ENCODE measurements at regions not wholly inside any gene's neighbourhood (a gene's known extent, or its start where the extent isn't known, plus 50 kb on each side); places are given as distances from the start of the nearest gene placed in this dataset.

DNA sequence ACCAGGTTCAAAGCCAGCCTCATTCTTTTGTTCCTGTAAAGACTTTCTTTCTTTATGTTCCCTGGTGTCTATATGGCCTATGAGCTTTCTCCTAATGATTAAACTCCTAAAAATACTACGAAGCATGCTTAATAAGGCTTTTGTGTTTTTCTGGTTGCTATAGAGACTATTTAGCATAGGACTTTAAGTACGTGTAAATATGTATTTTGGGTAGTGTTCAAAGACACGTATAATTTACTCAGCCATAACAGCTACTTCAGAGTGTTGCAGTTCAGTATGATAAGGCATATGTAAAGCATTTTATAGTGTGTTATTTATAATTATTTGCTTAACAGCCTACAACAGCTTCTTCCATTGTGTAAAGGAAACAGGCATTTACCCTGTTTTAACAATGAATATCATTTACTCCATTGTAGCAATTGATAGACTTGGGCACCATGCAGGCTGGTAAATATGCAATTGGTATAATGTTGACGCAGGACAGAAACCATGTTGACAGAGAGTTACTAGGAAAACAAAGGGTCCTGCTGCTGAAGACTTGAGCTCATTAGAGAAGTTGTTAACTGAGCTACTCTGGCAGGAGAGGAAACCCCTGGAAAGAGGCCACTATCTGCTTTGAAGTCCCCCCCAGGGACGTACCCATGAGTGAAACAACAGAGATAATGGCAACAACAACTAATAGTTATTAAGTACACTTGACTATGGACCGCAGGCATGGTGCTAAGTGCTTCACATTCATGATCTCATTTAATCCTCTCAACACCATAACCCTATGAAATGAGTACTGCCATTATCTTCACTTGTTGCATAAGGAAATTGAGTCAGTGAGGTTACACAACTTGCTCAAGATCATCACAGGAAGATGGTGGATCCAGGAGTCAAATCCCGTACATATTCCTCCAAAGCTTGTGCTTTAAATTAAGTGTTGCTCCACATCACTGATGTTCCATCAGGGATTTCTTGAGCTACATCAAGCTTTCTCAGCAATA lies 342.2 kb upstream of the DYNLRB2 start:
- H3K9me3 ChIP-seq, result no peaks in the 10 kb centered on the region
- H3K4me3 ChIP-seq, result no peak overlapping the region
- no peaks in the 10 kb centered on the region for H3K27me3 ChIP-seq
- no peak for TF ChIP-seq CTCF (IDR thresholded peaks at IDR 0.05)
- no peak for TF ChIP-seq POLR2A (IDR thresholded peaks at IDR 0.05)
- no peak overlapping the region for H3K27ac ChIP-seq
- DNase-seq, result no peak
- H3K36me3 ChIP-seq, result no peaks in the 10 kb centered on the region
- H3K4me1 ChIP-seq, result no peaks in the 10 kb centered on the region

DNA sequence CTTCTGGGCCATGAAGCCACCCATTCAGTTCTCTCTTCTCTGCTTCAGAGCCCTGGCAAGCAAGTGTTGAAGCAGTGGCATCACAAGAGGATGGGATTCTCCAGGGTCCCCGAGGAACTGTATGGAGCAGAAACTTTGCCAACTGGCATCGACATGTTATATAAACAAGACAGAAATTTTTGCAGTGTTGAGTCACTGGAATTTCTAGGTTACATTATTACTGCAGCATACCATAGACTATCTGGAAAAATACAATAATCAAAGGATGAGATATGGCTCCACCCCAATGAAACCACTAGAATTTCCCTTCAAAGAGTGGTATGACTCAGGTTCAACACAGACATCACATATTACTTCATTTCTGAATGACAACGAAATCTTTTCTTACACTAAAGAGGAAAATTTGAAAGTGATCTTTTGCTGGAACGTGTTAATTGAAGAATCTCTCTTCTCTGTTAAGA lies 343.0 kb upstream of the DYNLRB2 start:
- DNase-seq, result no peak
- TF ChIP-seq POLR2A (IDR thresholded peaks at IDR 0.05) (no peak), CTCF (IDR thresholded peaks at IDR 0.05) (no peak)
- H3K27ac ChIP-seq, result no peak overlapping the region
- no peaks in the 10 kb centered on the region for H3K4me1 ChIP-seq
- no peaks in the 10 kb centered on the region for H3K27me3 ChIP-seq
- H3K9me3 ChIP-seq, result no peaks in the 10 kb centered on the region
- H3K36me3 ChIP-seq, result no peaks in the 10 kb centered on the region
- no peak overlapping the region for H3K4me3 ChIP-seq

DNA sequence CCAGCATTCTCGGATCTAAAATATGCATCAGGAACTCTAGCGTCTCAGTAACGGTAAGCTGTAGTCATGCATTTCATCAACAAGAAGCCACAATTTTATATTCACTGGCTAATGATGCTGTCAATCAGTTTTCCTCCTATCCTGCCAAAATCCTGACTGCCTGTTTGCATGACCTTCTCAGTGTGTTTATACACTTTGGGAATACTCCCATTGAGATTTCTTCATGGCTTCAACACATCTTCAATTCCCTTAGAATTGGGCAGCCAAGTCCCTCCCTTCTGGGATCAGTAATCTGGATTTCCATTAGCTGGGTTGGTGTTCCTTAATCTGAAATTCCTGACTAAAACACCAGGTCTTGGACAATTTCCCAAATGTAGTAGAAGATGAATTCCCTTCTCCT lies 348.9 kb upstream of the DYNLRB2 start:
- DNase-seq, result no peak
- no peaks in the 10 kb centered on the region for H3K4me1 ChIP-seq
- TF ChIP-seq CTCF (IDR thresholded peaks at IDR 0.05) (no peak), POLR2A (IDR thresholded peaks at IDR 0.05) (no peak)
- H3K36me3 ChIP-seq, result no peaks in the 10 kb centered on the region
- no peak overlapping the region for H3K4me3 ChIP-seq
- H3K27me3 ChIP-seq, result no peaks in the 10 kb centered on the region
- no peak overlapping the region for H3K27ac ChIP-seq
- H3K9me3 ChIP-seq, result no peaks in the 10 kb centered on the region

DNA sequence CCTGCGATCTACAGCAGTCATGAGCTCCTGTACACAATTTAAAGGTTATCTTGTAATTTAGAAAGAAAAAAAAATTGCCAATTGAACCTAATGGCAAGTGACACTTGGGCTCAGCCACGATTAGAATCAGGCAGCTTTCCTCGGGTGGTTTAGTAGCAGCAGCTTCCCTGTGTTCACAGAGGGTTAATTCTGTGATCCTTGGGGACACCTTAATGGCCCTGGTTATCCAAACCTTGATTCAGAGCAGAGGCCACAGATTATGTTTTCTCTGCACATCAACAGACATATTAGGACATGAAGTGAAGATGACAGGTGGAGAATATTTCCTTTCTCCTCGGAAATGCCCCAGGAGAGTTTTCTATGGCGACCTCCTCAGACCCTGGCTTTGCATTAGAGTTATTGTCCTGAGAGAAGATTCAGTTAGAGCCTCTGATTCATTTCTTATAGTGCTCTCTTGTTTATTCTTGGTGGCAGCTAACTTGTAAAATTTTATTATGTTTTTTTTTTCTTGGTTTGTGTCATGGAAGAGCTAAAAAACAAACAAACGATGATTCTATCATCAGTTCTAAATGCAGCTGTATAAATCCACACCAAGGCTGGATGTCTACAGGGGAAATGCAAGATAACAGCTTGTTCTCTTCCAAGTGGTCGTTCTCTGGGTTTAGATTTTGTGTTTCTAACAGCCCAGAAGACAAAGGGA lies 351.2 kb upstream of the DYNLRB2 start:
- no peaks in the 10 kb centered on the region for H3K36me3 ChIP-seq
- no peak overlapping the region for H3K27ac ChIP-seq
- H3K4me1 ChIP-seq, result no peaks in the 10 kb centered on the region
- no peak for DNase-seq
- H3K27me3 ChIP-seq, result no peaks in the 10 kb centered on the region
- no peak overlapping the region for H3K4me3 ChIP-seq
- no peak for TF ChIP-seq POLR2A (IDR thresholded peaks at IDR 0.05)
- TF ChIP-seq CTCF (IDR thresholded peaks at IDR 0.05), result no peak
- no peaks in the 10 kb centered on the region for H3K9me3 ChIP-seq

GRCh38 chr16:80176114-80176513 lies 364.7 kb upstream of the DYNLRB2 start:
- no peak overlapping the region for H3K27ac ChIP-seq
- no peaks in the 10 kb centered on the region for H3K27me3 ChIP-seq
- H3K9me3 ChIP-seq, result no peaks in the 10 kb centered on the region
- TF ChIP-seq POLR2A (IDR thresholded peaks at IDR 0.05) (no peak), CTCF (IDR thresholded peaks at IDR 0.05) (no peak)
- DNase-seq, result no peak
- no peak overlapping the region for H3K4me3 ChIP-seq
- no peaks in the 10 kb centered on the region for H3K4me1 ChIP-seq
- H3K36me3 ChIP-seq, result no peaks in the 10 kb centered on the region

All from Peyer's patch (tissue), 4 donors.